GM18867 (cell line): ENCODE measurements at regions not wholly inside any gene's neighbourhood (a gene's known extent, or its start where the extent isn't known, plus 50 kb on each side); places are given as distances from the start of the nearest gene placed in this dataset.
A peak's percentile ranks its signal among the peaks of the same experiment; 100 is the strongest.

ENCODE experiments used
- ATAC-seq: cut with Tn5 transposase; IDR thresholded peaks from one replicate; pipeline ENCODE4 v1.9.1; 2021; ENCODE audit warnings: mild to moderate bottlenecking, moderate library complexity; ENCODE audit not compliant: unreplicated experiment

DNA sequence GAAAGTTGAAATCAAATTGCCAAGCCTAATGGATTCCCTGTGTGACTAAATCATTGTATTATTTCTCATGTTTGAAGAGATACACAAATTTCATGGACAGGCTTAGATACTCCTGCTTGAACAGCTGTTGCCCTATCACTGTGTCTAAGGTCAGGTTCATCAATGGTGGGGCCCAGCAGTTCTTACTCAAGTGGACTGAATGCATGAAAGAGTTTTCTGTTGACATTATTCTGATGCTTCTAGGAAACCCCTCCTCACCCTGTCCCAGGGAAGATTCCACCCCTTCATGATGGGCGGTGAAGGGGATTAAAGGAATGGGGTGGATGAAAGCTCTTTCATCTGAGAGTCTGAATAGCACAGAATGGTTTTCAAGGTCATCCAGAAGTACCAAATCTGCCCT is 148.8 kb downstream of the INO80D start:
- ATAC-seq = no peak

DNA sequence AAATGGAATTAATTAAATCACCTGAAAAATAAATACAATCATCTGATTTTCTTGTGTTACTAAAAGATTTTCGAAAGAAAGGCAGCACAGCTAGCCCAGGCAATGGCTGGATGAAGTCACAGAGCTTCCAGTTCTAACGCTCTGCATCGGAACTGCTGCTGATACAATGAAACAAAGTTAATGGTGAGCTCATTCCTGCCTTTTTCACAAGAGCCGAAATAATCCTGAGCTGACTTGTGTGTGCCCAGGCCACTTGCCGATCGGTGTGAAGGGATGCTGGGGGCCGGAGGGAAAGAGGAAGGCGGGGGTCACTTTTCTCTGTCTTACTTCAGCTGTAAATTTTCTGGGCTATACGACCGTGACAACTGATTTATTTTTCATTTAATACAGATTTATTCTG is 149.5 kb downstream of the INO80D start:
- ATAC-seq = no peak

DNA sequence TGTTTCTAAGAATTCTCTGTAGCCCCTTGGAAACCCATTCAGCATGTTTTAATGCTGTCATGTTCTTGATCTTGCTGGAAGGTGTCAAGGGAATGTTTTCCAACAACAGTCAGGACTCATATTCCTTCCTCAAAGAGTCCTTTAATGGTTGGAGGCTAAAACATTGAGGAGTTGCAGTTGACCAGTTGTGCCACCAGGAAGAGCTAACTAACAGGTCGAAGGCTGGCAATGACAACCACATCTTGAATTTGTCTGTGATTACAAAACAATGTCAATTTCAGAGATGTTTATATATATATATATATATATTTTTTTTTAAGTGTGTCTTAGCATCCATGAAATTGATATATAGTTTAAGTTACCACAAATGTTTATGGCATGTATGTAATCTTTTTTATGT is 151.5 kb downstream of the INO80D start:
- ATAC-seq = no peak

DNA sequence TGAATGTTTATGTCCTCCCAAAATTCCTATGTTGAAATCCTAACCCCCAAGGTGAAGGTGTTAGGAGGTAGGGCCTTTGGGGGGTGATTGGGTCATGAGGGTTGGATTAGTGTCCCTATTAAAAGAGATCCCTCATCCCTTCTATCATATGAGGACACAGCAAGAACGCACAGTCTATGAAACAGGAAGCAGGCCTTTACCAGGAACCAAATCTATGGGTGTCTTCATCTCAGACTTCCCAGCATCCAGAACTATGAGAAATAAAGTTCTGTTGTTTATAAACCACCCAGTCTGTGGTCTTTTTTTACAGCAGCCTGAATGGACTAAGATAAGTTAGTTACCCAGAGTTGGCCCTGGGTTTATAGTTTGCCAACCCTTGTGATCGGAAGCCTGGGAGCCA is 153.1 kb downstream of the INO80D start:
- no peak for ATAC-seq

DNA sequence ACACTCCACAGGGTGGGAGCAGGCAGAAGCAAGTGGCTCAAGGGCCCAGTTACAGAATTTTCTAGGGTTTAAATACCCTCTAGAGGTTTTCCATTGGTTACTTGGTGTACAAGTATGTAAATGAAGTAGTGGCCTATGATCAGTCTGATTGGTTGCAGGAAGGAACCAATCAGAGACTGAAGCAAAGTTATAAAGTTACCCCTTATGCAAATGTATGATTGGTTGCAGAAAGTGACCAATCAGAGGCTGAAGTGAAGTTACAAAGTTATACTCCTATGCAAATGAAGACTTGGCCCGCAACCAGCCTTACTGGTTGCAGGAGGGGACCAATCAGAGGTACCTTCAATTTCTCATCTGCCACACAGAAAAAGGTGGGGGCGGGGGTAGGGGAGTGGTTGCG is 154.6 kb downstream of the INO80D start:
- ATAC-seq = no peak

DNA sequence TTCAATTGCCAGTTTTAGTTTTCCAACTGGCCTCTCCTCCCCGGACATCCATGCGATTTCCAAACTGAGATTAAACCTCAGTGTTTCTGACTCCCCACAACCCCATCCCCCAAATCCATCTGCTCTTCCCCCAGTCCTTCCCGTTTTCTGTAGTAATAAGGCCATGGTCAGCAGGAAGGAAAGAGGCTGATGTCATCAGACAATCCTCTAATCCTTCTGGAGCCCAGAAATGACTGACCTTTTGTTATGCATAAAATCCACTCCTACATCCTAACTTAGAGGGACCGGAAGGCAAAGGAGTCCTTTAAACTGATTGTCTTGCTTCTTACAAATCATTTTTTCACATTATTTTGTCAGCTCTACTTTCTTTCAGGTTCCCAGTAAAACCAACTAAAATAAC is 155.8 kb downstream of the INO80D start:
- ATAC-seq = no peak

DNA sequence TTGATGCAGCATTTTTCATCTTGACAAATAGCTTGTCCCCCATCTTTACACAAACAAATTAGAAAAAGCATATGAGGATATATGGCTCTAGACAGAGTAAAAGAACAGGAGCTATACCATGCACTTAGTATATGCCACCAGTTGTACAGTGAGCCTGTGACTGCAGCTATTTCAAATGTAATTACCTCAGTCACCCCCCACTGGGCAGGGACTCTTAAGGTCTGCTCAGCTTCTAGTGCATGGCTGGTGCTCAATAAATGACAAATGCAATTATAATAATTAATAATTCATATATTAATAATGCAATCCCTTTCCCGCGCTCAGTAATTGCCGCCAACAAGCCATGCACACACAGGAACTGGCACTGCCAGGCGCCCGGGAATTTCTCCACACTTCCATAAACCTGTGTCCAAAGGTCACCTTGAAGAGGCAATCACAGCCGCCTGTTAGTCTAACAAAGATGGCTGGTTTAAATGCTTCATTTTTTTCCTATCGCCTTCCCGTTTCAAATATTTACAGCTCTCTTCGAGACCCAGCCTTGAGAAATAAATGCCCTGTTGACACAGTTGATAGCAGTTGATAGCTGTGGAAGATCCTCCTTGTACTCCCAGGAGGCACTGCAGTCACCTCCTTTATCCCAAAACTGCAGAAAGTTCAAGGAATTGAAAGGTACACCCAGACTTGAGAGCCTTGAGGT is 156.6 kb downstream of the INO80D start:
- no peak for ATAC-seq

DNA sequence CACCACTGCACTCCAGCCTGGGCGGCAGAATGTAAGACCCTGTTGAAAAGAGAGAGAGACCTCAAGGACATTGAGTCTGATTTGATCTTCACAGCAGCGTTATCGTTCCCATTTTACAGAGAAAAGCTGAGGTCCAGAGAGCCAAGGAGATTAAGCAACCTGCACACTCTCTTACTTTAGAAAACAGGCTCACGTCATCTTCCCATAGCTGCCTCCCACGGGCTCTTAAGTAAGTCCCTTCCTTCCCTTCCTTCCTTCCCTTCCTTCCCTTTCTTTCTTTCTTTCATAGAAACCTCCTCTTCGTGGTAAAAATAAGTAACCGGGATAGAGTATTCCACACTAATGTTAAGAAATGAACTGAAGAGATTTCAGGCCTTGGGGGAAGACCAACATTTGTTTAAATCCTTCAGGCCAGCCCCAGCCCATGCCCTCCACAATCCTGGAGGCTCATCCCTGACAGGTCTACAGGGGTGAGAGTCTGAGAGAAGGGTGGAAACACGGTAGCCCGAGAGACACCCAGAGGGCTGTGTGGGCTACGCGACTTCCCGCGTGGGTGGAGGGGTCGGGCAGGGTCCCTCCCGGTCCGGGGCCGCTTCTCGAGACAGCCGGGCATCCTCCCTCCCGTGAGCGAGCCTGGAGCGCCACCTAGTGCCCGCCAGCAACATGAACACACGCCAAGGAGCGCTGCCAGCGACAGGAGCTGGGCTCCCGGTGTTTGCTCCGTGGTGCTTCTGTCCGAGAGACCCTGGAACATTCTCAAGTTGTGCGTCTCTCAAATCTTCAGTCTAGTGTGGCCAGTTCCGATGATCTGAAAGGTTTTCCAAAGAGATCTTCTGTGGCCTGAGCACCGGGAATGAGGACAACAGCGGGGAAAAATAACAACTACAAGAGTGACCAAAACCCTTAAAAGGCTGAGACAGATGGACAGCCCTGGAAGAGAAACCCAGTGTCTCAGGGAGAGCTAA is 160.3 kb downstream of the INO80D start:
- ATAC-seq = peak; percentile 96

DNA sequence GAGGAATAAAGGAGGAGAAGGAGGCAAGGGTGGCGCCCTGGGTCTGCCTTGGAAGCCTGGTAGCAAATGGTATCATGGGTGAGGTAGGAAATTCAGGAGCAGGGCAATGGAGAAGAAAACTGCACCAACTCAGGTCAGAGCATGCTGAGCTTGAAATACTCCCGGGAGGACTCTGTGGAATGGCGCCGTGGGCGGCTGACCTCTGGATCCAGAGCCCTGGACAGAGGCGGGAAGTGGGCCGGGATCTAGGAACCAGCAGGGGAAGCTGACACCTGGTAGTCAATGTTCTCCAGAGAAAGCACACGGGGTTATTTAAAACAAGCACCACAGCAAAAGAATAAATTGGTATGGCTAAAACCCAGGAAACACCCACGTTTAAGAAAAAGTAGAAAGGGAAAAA is 161.3 kb downstream of the INO80D start:
- ATAC-seq = no peak

DNA sequence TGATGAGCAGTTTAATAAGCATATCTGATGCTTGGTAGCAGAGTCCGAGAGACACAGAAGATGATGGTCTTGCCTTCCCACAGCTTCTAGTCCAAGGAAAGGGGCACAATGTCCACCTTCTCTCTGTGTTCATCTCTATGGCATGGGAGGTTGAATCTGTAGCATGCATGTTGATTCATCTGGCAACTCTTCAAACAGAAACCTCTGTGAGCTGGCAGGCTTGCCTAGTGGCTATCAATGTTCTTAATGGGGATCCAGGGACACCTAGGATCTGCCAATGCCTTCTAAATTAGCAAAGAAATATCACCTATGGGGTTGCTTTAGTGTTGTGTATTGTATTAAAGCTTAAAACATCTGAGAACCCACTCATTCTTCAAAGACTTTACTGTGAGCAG is 170.8 kb downstream of the INO80D start:
- no peak for ATAC-seq

DNA sequence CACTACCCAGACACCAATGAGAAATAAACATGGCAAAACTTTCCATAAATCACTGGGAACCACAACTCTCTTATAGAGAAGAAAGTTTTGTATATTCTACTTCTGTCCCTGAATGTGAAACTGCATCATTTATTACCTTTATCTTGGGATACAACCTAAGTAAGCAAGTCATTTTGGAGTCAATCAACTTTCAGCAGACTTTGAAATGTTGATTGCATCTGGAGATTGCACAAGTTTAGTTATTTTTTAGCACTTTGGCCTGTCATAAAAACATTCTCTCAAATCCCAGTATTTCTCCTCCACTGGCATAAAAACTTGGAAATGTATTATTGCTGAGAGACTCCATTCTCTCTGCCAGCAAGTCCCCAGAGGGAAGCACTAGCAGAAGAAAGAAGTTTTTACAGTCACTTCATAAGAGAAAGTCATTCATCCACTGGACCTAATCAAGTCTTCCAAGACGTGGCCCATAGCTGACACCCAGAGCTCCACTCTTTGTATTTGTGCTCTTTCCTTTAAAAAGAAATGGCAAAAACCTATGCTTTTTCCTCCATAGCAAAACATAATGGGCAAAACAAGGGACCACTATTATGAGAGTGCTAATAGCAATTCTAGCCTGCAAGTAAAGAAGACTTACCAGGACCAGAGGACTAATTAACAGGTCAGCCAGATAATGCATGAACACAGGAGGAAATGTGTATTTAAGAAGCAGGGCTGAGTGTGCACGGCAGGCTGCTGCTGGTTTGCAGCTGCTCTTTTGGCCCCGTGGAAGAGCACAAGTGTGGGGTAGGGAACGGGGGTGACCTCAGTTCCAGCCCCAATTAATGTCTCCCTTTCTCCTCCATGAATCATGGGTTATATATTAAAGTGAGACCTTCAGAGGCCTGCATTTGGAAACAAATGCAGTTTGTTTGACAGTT is 171.5 kb downstream of the INO80D start:
- ATAC-seq = no peak

DNA sequence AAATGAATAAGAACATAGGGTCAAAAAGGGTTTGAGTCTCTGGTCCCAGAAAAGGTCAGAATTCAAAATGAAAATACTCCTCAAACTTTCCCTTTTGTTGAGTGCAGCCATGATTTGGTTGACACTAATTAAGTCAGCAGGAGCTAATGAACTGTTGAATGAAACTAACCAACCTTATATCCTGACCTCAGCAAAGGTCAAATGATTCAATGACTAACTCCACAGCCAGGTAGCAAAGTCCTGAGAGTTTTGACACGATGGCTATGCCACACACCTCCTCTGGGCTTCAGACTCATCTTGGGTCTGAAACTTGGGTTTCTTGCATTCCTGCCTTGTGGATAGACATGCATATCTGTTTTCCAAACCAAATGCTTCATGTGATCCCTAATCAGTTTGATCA is 172.3 kb downstream of the INO80D start:
- no peak for ATAC-seq

DNA sequence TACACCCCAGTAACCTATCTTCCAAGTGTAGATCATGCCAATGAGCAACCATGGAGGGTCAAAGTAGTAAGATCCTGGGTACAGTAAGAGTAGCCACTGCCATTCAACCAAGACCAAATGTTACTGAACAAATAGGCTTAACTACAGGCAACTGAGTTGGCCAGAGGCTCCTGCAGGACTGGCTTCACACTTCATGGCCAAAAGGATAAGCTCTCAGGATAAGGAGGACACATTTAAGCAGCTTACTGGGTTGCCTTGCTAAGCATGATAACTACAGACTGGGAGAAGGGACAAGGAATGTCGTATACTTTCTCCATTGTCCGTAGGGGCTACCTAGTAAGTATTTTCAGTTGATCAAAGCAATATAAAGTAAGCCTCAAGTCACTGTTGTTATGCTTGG is 174.7 kb downstream of the INO80D start:
- ATAC-seq = no peak

DNA sequence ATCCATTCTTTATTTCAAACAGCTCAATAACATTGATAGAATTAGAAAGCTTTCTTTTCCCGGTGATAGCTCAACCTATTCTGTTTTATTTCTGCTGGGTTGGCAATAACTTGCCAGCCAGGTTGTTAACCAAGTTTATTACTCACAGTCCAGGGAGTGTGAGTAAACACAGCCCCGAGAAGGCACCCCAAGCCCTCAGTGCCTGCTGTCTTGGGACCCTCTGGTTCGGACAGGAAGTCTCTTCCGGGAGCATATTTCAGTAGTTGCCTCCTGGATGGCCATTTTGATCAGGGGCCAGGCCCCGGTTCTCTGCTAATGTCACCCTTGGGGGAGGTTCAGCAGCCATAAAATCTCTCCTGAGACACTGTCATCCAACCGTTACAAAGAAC is 176.8 kb downstream of the INO80D start:
- ATAC-seq = no peak

DNA sequence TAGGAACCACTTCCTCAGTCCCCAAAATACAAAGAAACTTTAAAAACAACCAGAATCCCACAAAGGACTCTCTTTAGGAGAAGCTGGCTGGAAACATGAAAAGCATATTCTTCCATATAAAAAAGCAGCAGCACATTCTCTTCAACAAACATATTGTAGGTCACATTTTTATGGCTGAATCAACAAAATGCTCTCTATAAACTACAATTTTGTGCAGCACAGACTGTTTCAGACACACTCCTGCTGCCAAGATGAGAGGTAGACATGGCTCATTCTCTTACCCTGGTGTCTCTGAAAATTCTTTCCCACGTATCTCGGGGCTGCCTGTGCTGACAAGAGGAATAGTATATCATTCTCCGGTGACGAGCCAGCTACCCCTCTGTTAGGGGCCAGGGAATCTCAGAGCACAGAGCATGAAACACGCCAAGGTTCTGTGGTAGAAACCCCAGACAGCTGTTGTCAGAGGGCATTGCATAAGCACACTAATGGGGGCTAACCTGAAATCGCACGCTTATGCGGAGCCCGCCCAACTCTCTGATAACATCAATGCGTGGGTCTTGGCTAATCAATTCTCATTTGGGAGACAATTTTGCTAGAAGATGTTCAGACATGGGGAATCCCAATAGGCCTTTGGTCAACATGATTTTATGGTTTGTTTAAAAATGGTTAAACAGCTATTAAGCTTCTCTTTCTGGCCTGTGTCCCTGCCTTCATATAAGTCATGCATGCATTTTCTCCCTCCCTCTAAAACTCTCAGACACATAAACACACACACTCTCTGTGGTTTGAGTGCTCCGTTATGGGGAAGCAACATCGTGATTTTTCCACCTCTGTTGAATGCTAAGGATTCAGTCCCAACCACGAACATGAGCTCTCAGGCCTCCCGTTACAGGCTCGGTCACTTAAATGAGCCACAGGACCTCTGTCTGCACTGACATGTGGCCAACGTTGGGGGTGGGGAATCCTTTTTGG is 177.5 kb downstream of the INO80D start:
- ATAC-seq = no peak

DNA sequence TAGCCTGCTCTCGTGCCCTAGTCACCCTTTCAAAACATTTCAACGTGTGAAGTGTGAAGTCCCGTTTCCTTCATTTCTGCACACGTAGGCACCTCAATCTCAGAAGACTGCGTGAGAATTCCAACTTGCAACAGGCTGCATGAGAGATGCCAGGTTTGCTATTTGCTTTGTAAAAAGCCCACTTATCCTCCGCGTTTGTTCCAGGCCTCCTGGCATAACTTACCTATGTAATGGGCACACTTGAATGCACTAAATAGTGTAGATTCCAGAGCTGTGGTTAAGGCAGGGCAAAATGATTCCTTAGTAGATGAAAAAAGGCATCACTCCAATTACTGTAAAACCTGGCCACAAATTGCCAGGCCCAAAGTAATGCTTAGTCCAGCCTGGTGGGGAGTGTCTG is 179.6 kb downstream of the INO80D start:
- ATAC-seq = no peak

DNA sequence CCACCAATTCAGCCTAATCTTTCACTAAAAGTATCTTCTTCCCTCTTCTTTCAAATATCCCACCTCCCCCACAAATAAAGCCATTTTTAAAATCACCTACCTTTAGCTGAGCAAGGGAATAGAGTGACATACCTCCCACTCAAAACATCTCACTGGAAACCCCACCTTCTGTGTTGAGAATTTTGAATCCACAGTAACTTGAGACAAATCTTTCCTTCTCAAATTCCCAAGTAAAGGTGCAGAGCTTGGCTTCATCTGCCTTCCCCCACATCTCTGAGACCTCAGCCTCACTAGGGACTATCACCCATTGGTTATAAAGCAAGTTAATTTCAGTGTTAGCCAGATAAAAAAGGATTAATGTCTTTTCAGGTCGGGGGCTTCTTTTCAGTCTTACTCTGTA is 180.4 kb downstream of the INO80D start:
- ATAC-seq = no peak

DNA sequence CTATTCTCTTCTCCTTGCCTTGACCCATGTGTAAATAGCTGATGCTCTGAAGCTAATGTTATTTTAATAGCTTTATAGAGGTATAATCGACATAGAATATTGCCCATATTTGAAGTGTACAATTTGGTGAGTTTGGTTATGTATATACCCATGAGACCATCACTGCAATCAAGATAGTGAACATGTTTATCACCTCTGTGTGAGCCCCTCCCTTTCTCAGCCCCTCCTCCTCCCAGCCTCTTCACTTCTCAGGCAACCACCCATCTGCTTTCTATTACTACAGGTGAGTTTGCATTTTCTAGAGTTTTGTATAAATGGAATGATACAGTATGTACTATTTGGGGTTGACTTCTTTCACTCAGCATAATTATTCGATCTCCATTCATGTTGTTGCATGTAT is 181.1 kb downstream of the INO80D start:
- no peak for ATAC-seq

DNA sequence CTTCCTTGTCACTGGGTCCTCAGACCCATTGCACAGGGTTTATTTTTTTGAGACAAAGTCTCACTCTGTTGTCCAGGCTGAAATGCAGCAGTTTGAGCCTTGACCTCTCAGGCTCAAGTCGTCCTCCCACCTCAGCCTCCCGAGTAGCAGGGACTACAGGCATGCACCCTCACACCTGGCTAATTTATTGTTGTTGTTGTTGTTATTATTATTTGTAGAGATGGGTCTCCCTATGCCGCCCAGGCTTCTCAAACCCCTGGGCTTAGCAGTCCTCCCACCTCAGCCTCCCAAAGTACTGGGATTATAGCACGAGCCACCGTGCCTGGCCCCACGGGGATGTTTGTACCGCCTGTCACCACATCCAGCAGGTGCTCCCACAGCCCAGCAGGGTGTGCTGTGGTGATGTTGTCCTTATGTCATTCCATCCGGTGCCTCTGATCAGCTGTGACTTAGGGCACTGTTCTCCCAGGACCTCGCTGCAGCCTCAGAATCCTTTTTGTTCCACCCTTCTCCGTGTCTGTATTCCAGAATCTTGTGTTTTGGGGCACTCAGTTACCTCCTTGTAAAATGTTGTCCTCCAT is 182.3 kb downstream of the INO80D start:
- peak; percentile 98 for ATAC-seq

DNA sequence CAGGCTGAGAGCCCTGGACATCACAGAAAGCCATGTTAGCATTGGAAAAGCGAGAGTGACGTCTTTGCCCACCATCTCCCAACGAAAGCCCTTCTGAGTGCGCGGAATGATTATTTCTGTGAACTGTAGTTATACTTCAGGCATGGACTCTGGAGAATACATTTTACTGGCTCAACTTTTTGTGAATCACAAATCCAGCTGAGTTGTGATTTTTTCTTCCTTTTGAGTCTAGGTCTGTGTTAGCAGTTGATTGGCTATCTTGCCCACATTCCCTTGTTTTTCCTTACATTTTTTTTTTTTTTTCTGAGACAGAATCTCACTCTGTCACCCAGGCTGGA is 183.1 kb downstream of the INO80D start:
- ATAC-seq = no peak
